Tibial artery (tissue), 4 donors: ENCODE measurements at regions not wholly inside any gene's neighbourhood (a gene's known extent, or its start where the extent isn't known, plus 50 kb on each side); places are given as distances from the start of the nearest gene placed in this dataset.

Experiments
- DNase-seq, 2 donors: peaks; one replicate each; pipeline ENCODE4 v3.0.0-alpha.2; 2019
- H3K27ac ChIP-seq, 2 donors: fragments of 200-600 bp; sonication (generic) in 1 of 2; 1 replicate in 1 of 2; 2 replicates in 1 of 2; pipeline ENCODE4 v1.5.1; 2018 to 2019; ENCODE audit warnings: mild to moderate bottlenecking in 1 of 2
- H3K27me3 ChIP-seq, 2 donors: fragments of 200-600 bp; sonication (generic) in 1 of 2; one replicate each; pipeline versions ENCODE4 v1.5.1 to v1.6.0; 2016 to 2019
- H3K36me3 ChIP-seq, 3 donors: fragments of 200-600 bp; sonication (generic) in 2 of 3; one replicate each; pipeline ENCODE4 v1.5.1; 2016 to 2019; ENCODE audit warnings: mild to moderate bottlenecking in 2 of 3
- H3K4me1 ChIP-seq, 4 donors: fragments of 200-600 bp; sonication (generic) in 2 of 4; 1 replicate in 3 of 4; 2 replicates in 1 of 4; pipeline ENCODE4 v1.5.1; 2016 to 2019
- H3K4me3 ChIP-seq, 2 donors: fragments of 200-600 bp; sonication (generic) in 1 of 2; 1 replicate in 1 of 2; 2 replicates in 1 of 2; pipeline ENCODE4 v1.5.1; 2018 to 2019; ENCODE audit warnings: mild to moderate bottlenecking in 2 of 2
- H3K9me3 ChIP-seq, 3 donors: fragments of 200-600 bp; sonication (generic) in 1 of 3; one replicate each; pipeline ENCODE4 v1.5.1; 2016 to 2019
- intact Hi-C: fragments of 100-400 bp; cut with DNase I; formaldehyde crosslinking; loops from one replicate; pipeline ENCODE4 v1.15.0; 2023; ENCODE audit warnings: low total_unique reads
- TF ChIP-seq, protein P1 (sequence below), 2 experiments: fragments of 200-600 bp in 1 of 2; fragments of 450-650 bp in 1 of 2; IDR thresholded peaks; one replicate each; pipeline ENCODE4 v1.5.1; 2017 to 2019; ENCODE audit warnings: antibody characterized with exemption in 2 of 2, mild to moderate bottlenecking in 1 of 2, moderate library complexity in 1 of 2

DNA sequence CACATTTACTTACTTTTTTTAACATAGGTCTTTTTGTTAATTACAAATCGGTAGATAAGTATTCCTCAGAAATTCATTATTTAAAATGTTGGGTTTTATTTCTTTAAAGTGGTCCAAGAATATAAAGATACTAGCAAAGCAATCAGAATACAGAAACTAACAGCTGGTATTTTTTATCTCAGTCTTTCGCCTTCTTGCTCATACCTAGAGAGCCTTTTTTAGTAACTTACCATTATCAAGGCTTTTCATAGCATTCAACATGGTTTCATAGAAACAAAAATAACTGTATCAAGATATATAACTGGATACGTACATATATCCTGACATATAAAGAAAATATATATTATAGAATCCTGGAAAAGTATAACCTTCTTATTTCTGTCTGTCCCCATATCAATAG is 227.8 kb upstream of the MIR17HG start:
- no peak for DNase-seq
- TF ChIP-seq, protein P1, sequence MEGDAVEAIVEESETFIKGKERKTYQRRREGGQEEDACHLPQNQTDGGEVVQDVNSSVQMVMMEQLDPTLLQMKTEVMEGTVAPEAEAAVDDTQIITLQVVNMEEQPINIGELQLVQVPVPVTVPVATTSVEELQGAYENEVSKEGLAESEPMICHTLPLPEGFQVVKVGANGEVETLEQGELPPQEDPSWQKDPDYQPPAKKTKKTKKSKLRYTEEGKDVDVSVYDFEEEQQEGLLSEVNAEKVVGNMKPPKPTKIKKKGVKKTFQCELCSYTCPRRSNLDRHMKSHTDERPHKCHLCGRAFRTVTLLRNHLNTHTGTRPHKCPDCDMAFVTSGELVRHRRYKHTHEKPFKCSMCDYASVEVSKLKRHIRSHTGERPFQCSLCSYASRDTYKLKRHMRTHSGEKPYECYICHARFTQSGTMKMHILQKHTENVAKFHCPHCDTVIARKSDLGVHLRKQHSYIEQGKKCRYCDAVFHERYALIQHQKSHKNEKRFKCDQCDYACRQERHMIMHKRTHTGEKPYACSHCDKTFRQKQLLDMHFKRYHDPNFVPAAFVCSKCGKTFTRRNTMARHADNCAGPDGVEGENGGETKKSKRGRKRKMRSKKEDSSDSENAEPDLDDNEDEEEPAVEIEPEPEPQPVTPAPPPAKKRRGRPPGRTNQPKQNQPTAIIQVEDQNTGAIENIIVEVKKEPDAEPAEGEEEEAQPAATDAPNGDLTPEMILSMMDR (IDR thresholded peaks at IDR 0.05), result no peak
- H3K36me3 ChIP-seq, result no peaks in the 10 kb centered on the region
- no peak overlapping the region for H3K4me3 ChIP-seq
- intact Hi-C loops, result no loop called here
- no peaks in the 10 kb centered on the region for H3K4me1 ChIP-seq
- no peaks in the 10 kb centered on the region for H3K9me3 ChIP-seq
- no peaks in the 10 kb centered on the region for H3K27me3 ChIP-seq
- H3K27ac ChIP-seq, result no peak overlapping the region

DNA sequence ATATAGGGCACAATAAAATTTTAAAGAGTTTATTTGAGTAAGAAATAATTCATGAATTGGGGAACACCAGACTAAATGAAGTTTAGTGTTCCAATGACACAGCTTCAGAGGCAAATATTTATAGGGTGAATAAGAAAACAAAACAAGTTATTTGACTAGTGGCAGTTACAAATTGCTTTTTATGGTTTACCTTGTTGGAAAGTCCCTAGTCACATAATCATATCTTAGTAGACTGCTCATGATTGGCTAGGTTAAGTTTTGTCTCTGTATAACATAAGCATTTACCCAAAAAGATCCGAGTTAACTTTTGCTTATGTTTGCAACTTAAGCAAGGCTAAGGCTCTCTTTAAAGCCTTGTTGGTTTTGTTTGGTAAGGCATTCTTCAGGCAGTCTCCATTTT is 224.7 kb upstream of the MIR17HG start:
- intact Hi-C loops, result no loop called here
- Histone ChIP-seq H3K36me3 (no peaks in the 10 kb centered on the region), H3K9me3 (no peaks in the 10 kb centered on the region), H3K4me3 (no peak overlapping the region), H3K4me1 (peaks cover 0 to 10% (median 1%) of the 10 kb centered on the region in 4 donors), H3K27ac (no peak overlapping the region), H3K27me3 (no peaks in the 10 kb centered on the region)
- no peak for DNase-seq
- TF ChIP-seq, protein P1 (IDR thresholded peaks at IDR 0.05), result no peak

DNA sequence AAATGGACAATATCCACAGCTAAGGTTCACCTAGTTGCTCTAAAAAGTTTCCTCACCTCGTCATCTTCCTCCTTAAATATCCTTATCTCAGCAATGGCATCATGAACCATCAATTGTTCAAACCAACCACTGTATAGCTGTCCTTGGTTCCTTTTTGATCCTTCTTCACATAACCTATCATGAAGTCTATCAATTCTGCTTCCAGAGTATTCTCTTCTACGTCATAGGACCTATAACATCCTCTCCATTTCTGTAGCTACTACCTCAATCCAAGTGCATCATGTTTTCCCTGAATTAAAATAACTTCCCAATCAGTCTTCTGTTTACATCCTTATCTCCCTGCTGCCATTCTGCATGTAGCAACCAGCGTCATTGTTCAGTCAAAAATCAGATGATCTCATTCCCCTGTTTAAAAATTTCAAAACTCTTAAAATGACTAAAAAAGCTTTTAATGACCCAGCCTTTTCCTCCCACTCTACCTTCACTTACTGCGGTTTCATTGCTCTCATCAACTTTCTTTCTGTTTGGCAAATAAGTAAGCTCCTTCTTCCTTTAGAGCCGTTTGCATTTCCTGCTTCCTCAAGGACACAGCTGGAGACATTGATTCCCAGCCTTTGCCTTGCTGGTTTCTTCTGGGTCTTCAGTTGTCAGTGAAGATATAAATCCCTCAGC is 223.9 kb upstream of the MIR17HG start:
- no peaks in the 10 kb centered on the region for H3K36me3 ChIP-seq
- no peak for DNase-seq
- TF ChIP-seq, protein P1 (IDR thresholded peaks at IDR 0.05), result no peak
- H3K27me3 ChIP-seq, result no peaks in the 10 kb centered on the region
- no peak overlapping the region for H3K4me3 ChIP-seq
- no peak overlapping the region for H3K27ac ChIP-seq
- H3K9me3 ChIP-seq, result no peaks in the 10 kb centered on the region
- peaks cover 0 to 10% (median 1%) of the 10 kb centered on the region in 4 donors for H3K4me1 ChIP-seq
- intact Hi-C loops, result no loop called here

DNA sequence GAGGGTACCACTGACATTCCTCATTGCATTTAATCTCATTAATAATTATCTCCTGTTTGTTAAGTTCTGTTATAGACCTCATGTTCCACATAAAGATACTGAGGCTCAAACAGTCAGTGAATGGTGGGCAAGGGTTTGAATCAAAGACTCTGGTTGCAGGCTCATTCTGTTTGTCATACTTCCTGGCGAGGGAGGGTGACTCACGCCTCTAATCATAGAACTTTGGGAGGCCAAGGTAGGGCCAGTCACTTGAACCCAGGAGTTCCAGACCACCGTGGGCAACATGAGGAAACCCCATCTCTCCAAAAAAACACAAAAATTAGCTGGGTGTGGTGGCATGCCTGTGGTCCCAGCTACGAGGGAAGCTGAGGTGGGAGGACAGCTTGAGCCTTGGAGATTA is 220.7 kb upstream of the MIR17HG start:
- intact Hi-C loops, result no loop called here

DNA sequence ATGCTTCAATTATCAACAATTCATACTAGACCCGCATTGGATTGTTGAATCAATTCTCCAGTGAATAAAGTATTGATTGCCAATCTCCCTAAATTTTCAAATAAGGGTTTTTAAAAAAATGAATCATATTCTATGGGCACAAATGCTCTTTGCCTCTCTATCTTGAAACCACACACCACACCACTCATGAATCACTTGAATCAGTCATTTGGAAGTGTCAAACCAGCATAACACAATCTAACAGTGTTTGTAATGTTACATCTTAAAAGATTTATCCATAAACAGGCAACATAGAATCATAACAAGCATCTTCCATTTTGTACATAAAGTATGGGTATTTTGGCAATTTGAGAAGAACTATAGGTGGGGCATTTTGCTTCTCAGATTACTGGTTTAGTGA is 219.5 kb upstream of the MIR17HG start:
- Histone ChIP-seq H3K4me3 (no peak overlapping the region), H3K4me1 (peaks cover 0 to 18% (median 5%) of the 10 kb centered on the region in 4 donors), H3K36me3 (no peaks in the 10 kb centered on the region), H3K27ac (no peak overlapping the region), H3K27me3 (no peaks in the 10 kb centered on the region), H3K9me3 (no peaks in the 10 kb centered on the region)
- TF ChIP-seq, protein P1 (IDR thresholded peaks at IDR 0.05), result no peak
- no peak for DNase-seq
- intact Hi-C loops, result no loop called here

More for the DNA sequence above, 220.7 kb upstream of the MIR17HG start:
- Histone ChIP-seq H3K27me3 (no peaks in the 10 kb centered on the region), H3K27ac (no peak overlapping the region), H3K36me3 (no peaks in the 10 kb centered on the region), H3K4me1 (peaks cover 0 to 10% (median 1%) of the 10 kb centered on the region in 4 donors), H3K4me3 (no peak overlapping the region), H3K9me3 (no peaks in the 10 kb centered on the region)
- TF ChIP-seq, protein P1 (IDR thresholded peaks at IDR 0.05), result no peak
- DNase-seq, result no peak
